GM21528 (cell line): ENCODE measurements at regions not wholly inside any gene's neighbourhood (a gene's known extent, or its start where the extent isn't known, plus 50 kb on each side); places are given as distances from the start of the nearest gene placed in this dataset.
"Not testable (repeated sequence)": the region's sequence is repeated elsewhere in the genome, so short reads cannot be mapped to it uniquely, and the experiment has no call there.

Source experiments
- ATAC-seq: cut with Tn5 transposase; IDR thresholded peaks from one replicate; pipeline ENCODE4 v1.9.1; 2021; ENCODE audit warnings: mild to moderate bottlenecking, moderate library complexity; ENCODE audit not compliant: unreplicated experiment, low FRiP score

GRCh38 chr12:59158681-59159080 is 238.4 kb upstream of the LRIG3 start:
- ATAC-seq = no peak

GRCh38 chr12:59158066-59158465 is 237.8 kb upstream of the LRIG3 start:
- ATAC-seq = no peak

GRCh38 chr12:59155448-59155847 is 235.1 kb upstream of the LRIG3 start:
- ATAC-seq = no peak

GRCh38 chr12:59151243-59151642 is 230.9 kb upstream of the LRIG3 start:
- ATAC-seq = no peak

- peak; percentile 100 for ATAC-seq
Observed at GRCh38 chr12:59149995-59150642, 229.8 kb upstream of the LRIG3 start.

GRCh38 chr12:59147791-59148190 is 227.5 kb upstream of the LRIG3 start:
- ATAC-seq = no peak

- no peak for ATAC-seq
Observed at GRCh38 chr12:59142183-59142790, 222.0 kb upstream of the LRIG3 start.

GRCh38 chr12:59134750-59135149 is 214.4 kb upstream of the LRIG3 start:
- no peak for ATAC-seq

GRCh38 chr12:59131462-59131861 is 211.2 kb upstream of the LRIG3 start:
- no peak for ATAC-seq

- no peak for ATAC-seq
Observed at GRCh38 chr12:59122784-59123183, 202.5 kb upstream of the LRIG3 start.

- no peak for ATAC-seq
Observed at GRCh38 chr12:59121451-59121850, 201.1 kb upstream of the LRIG3 start.

GRCh38 chr12:59119676-59120075 is 199.4 kb upstream of the LRIG3 start:
- ATAC-seq = no peak

- ATAC-seq = no peak
Observed at GRCh38 chr12:59118356-59118755, 198.1 kb upstream of the LRIG3 start.

GRCh38 chr12:59115995-59116394 is 195.7 kb upstream of the LRIG3 start:
- ATAC-seq = no peak

- no peak for ATAC-seq
Observed at GRCh38 chr12:59115526-59115925, 195.2 kb upstream of the LRIG3 start.

GRCh38 chr12:59113831-59114615 is 193.7 kb upstream of the LRIG3 start:
- peak; percentile 88 for ATAC-seq

- ATAC-seq = no peak
Observed at GRCh38 chr12:59111851-59112250, 191.5 kb upstream of the LRIG3 start.

GRCh38 chr12:59108516-59108915 is 188.2 kb upstream of the LRIG3 start:
- not testable (repeated sequence) for ATAC-seq

- ATAC-seq = no peak
Observed at GRCh38 chr12:59100585-59100984, 180.3 kb upstream of the LRIG3 start.

- ATAC-seq = no peak
Observed at GRCh38 chr12:59097876-59098275, 177.6 kb upstream of the LRIG3 start.

GRCh38 chr12:59096246-59096645 is 175.9 kb upstream of the LRIG3 start:
- ATAC-seq = no peak
